Astrocyte (in vitro differentiated cells and primary cell): ENCODE measurements at regions not wholly inside any gene's neighbourhood (a gene's known extent, or its start where the extent isn't known, plus 50 kb on each side); places are given as distances from the start of the nearest gene placed in this dataset.

ENCODE experiments used
- DNase-seq: peaks from one replicate; pipeline ENCODE4 v3.0.0-alpha.2; 2010; ENCODE audit warnings: low read depth
- FAIRE-seq: peaks from 2 replicates; lab custom pipeline; 2011; peaks lifted over from hg19 to GRCh38; lab: Jason Lieb, UNC
- H2AFZ ChIP-seq: 2 replicates; pipeline ENCODE4 v1.6.0; 2012; ENCODE audit warnings: low read depth, low read length, inconsistent platforms
- H3K27ac ChIP-seq: 2 replicates; pipeline ENCODE4 v1.5.1; 2011; ENCODE audit warnings: low read depth, low read length, inconsistent platforms
- H3K27me3 ChIP-seq: 2 replicates; pipeline ENCODE4 v1.6.0; 2011; ENCODE audit warnings: low read length, inconsistent platforms; ENCODE audit not compliant: insufficient read depth
- H3K36me3 ChIP-seq: 2 replicates; pipeline ENCODE4 v1.5.1; 2011; ENCODE audit warnings: low read length, inconsistent platforms; ENCODE audit not compliant: insufficient read depth
- H3K4me1 ChIP-seq: 2 replicates; pipeline ENCODE4 v1.5.1; 2011; ENCODE audit warnings: low read length, inconsistent platforms; ENCODE audit not compliant: insufficient read depth
- H3K4me2 ChIP-seq: 2 replicates; pipeline ENCODE4 v1.6.0; 2012; ENCODE audit warnings: low read length, inconsistent platforms
- H3K4me3 ChIP-seq: 2 replicates; pipeline ENCODE4 v1.5.1; 2011; ENCODE audit warnings: low read depth, mild to moderate bottlenecking, low read length, inconsistent platforms; ENCODE audit not compliant: insufficient read depth
- H3K79me2 ChIP-seq: 2 replicates; pipeline ENCODE4 v1.6.0; 2012; ENCODE audit warnings: mild to moderate bottlenecking, low read length, inconsistent platforms; ENCODE audit not compliant: insufficient read depth
- H3K9ac ChIP-seq: 2 replicates; pipeline ENCODE4 v1.6.0; 2012; ENCODE audit warnings: mild to moderate bottlenecking, low read length, inconsistent platforms
- H3K9me3 ChIP-seq: 2 replicates; pipeline ENCODE4 v1.5.1; 2012; ENCODE audit warnings: low read depth, mild to moderate bottlenecking, low read length, inconsistent platforms; ENCODE audit not compliant: insufficient read depth
- H4K20me1 ChIP-seq: 2 replicates; pipeline ENCODE4 v1.6.0; 2012; ENCODE audit warnings: low read length, inconsistent platforms; ENCODE audit not compliant: insufficient read depth
- H3K27ac Mint-ChIP-seq: one replicate; pipeline ENCODE4 v1.8.0; 2021; ENCODE audit warnings: mild to moderate bottlenecking, mixed read lengths; ENCODE audit not compliant: unreplicated experiment
- H3K27me3 Mint-ChIP-seq: one replicate; pipeline ENCODE4 v1.8.0; 2021; ENCODE audit warnings: low read depth, mixed read lengths; ENCODE audit not compliant: unreplicated experiment
- H3K36me3 Mint-ChIP-seq: one replicate; pipeline ENCODE4 v1.8.0; 2021; ENCODE audit warnings: low read depth, mixed read lengths; ENCODE audit not compliant: unreplicated experiment
- H3K4me1 Mint-ChIP-seq: one replicate; pipeline ENCODE4 v1.8.0; 2021; ENCODE audit warnings: low read depth, mixed read lengths; ENCODE audit not compliant: unreplicated experiment
- H3K4me3 Mint-ChIP-seq: one replicate; pipeline ENCODE4 v1.8.0; 2021; ENCODE audit warnings: mild to moderate bottlenecking, moderate library complexity, mixed read lengths; ENCODE audit not compliant: unreplicated experiment
- H3K9me3 Mint-ChIP-seq: one replicate; pipeline ENCODE4 v1.8.0; 2021; ENCODE audit warnings: mild to moderate bottlenecking, mixed read lengths; ENCODE audit not compliant: unreplicated experiment
- CTCF ChIP-seq: IDR thresholded peaks from 2 replicates; pipeline ENCODE4 v1.5.1; 2011; ENCODE audit warnings: low read depth, mild to moderate bottlenecking, inconsistent platforms, low read length, moderate library complexity; ENCODE audit not compliant: insufficient read depth
- EZH2 ChIP-seq: IDR thresholded peaks from 2 replicates; pipeline ENCODE4 v1.6.1; 2012; ENCODE audit warnings: mild to moderate bottlenecking, low read length, inconsistent platforms; ENCODE audit not compliant: insufficient read depth

DNA sequence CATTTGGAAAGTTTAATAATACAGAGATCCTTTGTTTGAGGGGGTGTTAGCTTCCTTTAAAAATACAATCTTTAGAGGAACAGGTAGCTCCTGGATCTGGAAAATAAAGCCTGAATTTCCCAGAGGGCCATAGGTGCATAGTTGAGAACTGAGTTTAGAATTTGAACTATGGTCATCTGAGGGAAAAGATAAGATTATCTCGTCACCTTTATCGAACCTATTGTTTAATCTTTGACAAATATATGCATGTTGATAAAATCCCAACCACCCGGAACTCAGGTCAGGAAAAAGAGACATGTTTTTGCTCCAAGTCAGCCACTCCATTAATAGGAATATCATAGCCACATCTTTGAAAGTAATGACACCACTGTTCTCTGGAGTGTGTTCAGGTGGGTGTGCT, 91.7 kb upstream of the FAM169A start:
- Mint-ChIP-seq H3K4me3 (no peak overlapping the region), H3K9me3 (peaks cover 15% of the 10 kb centered on the region)
- FAIRE-seq = no peak

DNA sequence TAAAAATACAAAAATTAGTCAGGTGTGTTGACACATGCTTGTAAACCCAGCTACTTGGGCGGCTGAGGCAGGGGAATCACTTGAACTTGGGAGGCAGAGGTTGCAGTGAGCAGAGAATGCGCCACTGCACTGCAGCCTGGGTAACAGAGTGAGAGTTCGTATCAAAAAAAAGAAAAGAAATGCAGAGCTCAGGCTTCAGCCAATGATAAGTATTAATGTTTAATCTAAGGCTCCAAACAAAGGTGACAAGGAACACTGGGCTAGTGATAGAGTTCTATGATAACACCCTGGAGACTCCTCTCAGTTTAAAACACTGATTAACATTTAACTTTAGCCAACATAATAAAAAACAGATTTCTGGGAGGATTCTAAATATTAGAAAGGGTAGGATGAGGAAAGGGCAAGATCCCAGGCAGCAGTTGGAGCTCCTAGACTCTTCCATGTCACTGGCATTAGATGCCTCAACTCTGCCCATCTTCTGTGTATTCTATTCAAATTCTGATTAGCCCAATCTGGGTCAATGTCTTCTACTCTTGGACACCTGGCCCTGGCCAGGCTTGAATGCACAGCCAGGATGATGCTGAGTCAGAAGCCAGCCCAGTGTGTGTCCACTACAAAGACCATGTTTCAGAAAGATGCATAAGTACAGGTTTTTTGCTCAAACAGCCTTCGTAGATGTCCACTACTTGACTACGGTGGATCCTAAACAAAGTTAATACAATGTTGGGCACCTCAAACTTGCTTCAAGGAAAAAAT, 91.0 kb upstream of the FAM169A start:
- no peaks in the 10 kb centered on the region for H3K27me3 Mint-ChIP-seq
- H3K4me3 ChIP-seq = no peak overlapping the region

More for the DNA sequence above, 91.7 kb upstream of the FAM169A start:
- H3K9me3 ChIP-seq = no peaks in the 10 kb centered on the region
- no peak overlapping the region for H3K9ac ChIP-seq
- DNase-seq = no peak
- no peak overlapping the region for H3K27ac Mint-ChIP-seq
- H3K36me3 ChIP-seq = no peaks in the 10 kb centered on the region
- no peak overlapping the region for H3K4me2 ChIP-seq
- no peaks in the 10 kb centered on the region for H3K27me3 Mint-ChIP-seq
- no peaks in the 10 kb centered on the region for H3K36me3 Mint-ChIP-seq
- no peak for TF ChIP-seq EZH2
- no peak for TF ChIP-seq CTCF
- no peak overlapping the region for H2AFZ ChIP-seq
- peaks cover 22% of the 10 kb centered on the region for H3K4me1 ChIP-seq
- H3K4me1 Mint-ChIP-seq = peaks cover 13% of the 10 kb centered on the region
- no peaks in the 10 kb centered on the region for H4K20me1 ChIP-seq
- no peaks in the 10 kb centered on the region for H3K27me3 ChIP-seq
- H3K79me2 ChIP-seq = no peaks in the 10 kb centered on the region
- H3K4me3 ChIP-seq = no peak overlapping the region
- H3K27ac ChIP-seq = no peak overlapping the region

More for the DNA sequence above, 91.0 kb upstream of the FAM169A start:
- Mint-ChIP-seq H3K27ac (no peak overlapping the region), H3K4me1 (peaks cover 14% of the 10 kb centered on the region), H3K4me3 (no peak overlapping the region), H3K9me3 (peaks cover 15% of the 10 kb centered on the region), H3K36me3 (no peaks in the 10 kb centered on the region)
- no peak overlapping the region for H3K4me2 ChIP-seq
- H3K4me1 ChIP-seq = peaks cover 22% of the 10 kb centered on the region
- H3K36me3 ChIP-seq = no peaks in the 10 kb centered on the region
- no peak overlapping the region for H3K27ac ChIP-seq
- no peaks in the 10 kb centered on the region for H4K20me1 ChIP-seq
- no peak overlapping the region for H3K9ac ChIP-seq
- H3K9me3 ChIP-seq = no peaks in the 10 kb centered on the region
- H2AFZ ChIP-seq = no peak overlapping the region
- no peak for DNase-seq
- no peak for FAIRE-seq
- H3K79me2 ChIP-seq = no peaks in the 10 kb centered on the region
- TF ChIP-seq CTCF = no peak
- TF ChIP-seq EZH2 = no peak
- H3K27me3 ChIP-seq = no peaks in the 10 kb centered on the region
